HCT116 (cell line): ENCODE measurements at regions not wholly inside any gene's neighbourhood (a gene's known extent, or its start where the extent isn't known, plus 50 kb on each side); places are given as distances from the start of the nearest gene placed in this dataset.

Experiments used
- ATAC-seq: fragments of 200-7000 bp; cut with Tn5 transposase; 2 replicates; pipeline ENCODE4 v1.9.1; 2020; ENCODE audit warnings: mild to moderate bottlenecking, moderate library complexity
- BruUV-seq: library from RNA; stranded (reverse); fragments of 400-500 nt; replicated peaks from 2 replicates; lab custom pipeline; 2021; lab: Mats Ljungman, UMichigan
- CTCF ChIA-PET: fragments of 300-600 bp; sonication (Branson Sonifier 250); formaldehyde crosslinking; loops from one replicate; lab custom pipeline; 2021; ENCODE audit warnings: antibody characterized with exemption; lab: Charles Lee
- POLR2A ChIA-PET: fragments of 300-600, 350-600 bp; sonication (Branson Sonifier 250); formaldehyde crosslinking; loops from one replicate; lab custom pipeline; 2021; ENCODE audit warnings: antibody characterized with exemption; lab: Charles Lee
- RAD21 ChIA-PET, 2 experiments: fragments of 300-600 bp; sonication (Branson Sonifier 250); formaldehyde crosslinking; loops; one replicate each; lab custom pipeline; 2023; ENCODE audit warnings: low total read pairs in 2 of 2; ENCODE audit not compliant: uncharacterized antibody in 2 of 2, unreplicated experiment in 2 of 2, low non-redundant PET in 1 of 2; lab: Charles Lee
- DNase-seq: peaks from one replicate; pipeline ENCODE4 v3.0.0-alpha.2; 2010; ENCODE audit warnings: low read depth, low spot score
- H2AFZ ChIP-seq: fragments of 200-600 bp; shearing (Covaris generic), sonication (generic); 2 replicates; pipeline ENCODE4 v1.6.1; 2017; ENCODE audit warnings: low read depth, mixed run types, mixed read lengths, antibody characterized with exemption, low read length; ENCODE audit not compliant: poor library complexity, severe bottlenecking
- H3K27ac ChIP-seq: 2 replicates; pipeline ENCODE4 v1.5.1; 2012; ENCODE audit warnings: low read depth, low read length
- H3K27me3 ChIP-seq: fragments of 200-600 bp; sonication (generic); 2 replicates; pipeline ENCODE4 v1.6.1; 2016; ENCODE audit warnings: mixed run types, low read length, mixed read lengths; ENCODE audit not compliant: insufficient read depth
- H3K36me3 ChIP-seq, 2 experiments: fragments of 200-500 bp in 1 of 2; fragments of 200-600 bp in 1 of 2; sonication (Bioruptor generic) in 1 of 2; sonication (generic) in 1 of 2; 2 replicates each; pipeline versions ENCODE4 v1.5.1 to v1.6.1; 2014 to 2016; ENCODE audit warnings: low read length in 2 of 2, inconsistent platforms in 1 of 2, mixed read lengths in 1 of 2, mixed run types in 1 of 2; ENCODE audit not compliant: insufficient read depth in 2 of 2, control insufficient read depth in 1 of 2
- H3K4me1 ChIP-seq, 2 experiments: fragments of 200-600 bp in 1 of 2; sonication (generic) in 1 of 2; 2 replicates each; pipeline versions ENCODE4 v1.5.1 to v1.6.1; 2012 to 2017; ENCODE audit warnings: low read length in 2 of 2, inconsistent platforms in 1 of 2, mild to moderate bottlenecking in 1 of 2, mixed read lengths in 1 of 2, mixed run types in 1 of 2, moderate library complexity in 1 of 2; ENCODE audit not compliant: insufficient read depth in 2 of 2, control insufficient read depth in 1 of 2
- H3K4me2 ChIP-seq: fragments of 200-600 bp; sonication (generic); 2 replicates; pipeline ENCODE4 v1.6.1; 2017; ENCODE audit warnings: mixed run types, low read length, mixed read lengths
- H3K4me3 ChIP-seq, 2 experiments: fragments of 200-600 bp in 1 of 2; sonication (generic) in 1 of 2; replicated peaks in 1 of 2; 2 replicates each; pipeline ENCODE4 v1.5.1; 2011 to 2016; ENCODE audit warnings: low read length in 2 of 2, control low read depth in 1 of 2, low read depth in 1 of 2, mild to moderate bottlenecking in 1 of 2, mixed read lengths in 1 of 2, mixed run types in 1 of 2
- H3K79me2 ChIP-seq: fragments of 200-600 bp; sonication (generic); 2 replicates; pipeline ENCODE4 v1.6.1; 2017; ENCODE audit warnings: mild to moderate bottlenecking, mixed run types, low read length, moderate library complexity, mixed read lengths; ENCODE audit not compliant: insufficient read depth
- H3K9ac ChIP-seq: fragments of 200-600 bp; sonication (generic); 2 replicates; pipeline ENCODE4 v1.6.1; 2016; ENCODE audit warnings: low read length, mixed read lengths
- H3K9me2 ChIP-seq: fragments of 200-600 bp; sonication (generic), shearing (Covaris generic); 2 replicates; pipeline ENCODE4 v1.6.1; 2017; ENCODE audit warnings: mixed run types, mild to moderate bottlenecking, moderate library complexity; ENCODE audit not compliant: insufficient read depth
- H3K9me3 ChIP-seq, 2 experiments: fragments of 200-500 bp in 1 of 2; fragments of 200-600 bp in 1 of 2; sonication (Bioruptor generic) in 1 of 2; sonication (generic) in 1 of 2; 2 replicates each; pipeline ENCODE4 v1.6.1; 2014 to 2017; ENCODE audit warnings: low read length in 2 of 2, mixed read lengths in 2 of 2, inconsistent platforms in 1 of 2, low read depth in 1 of 2, mild to moderate bottlenecking in 1 of 2, mixed run types in 1 of 2, moderate library complexity in 1 of 2; ENCODE audit not compliant: control insufficient read depth in 1 of 2, insufficient read depth in 1 of 2
- H4K20me1 ChIP-seq: fragments of 200-600 bp; sonication (generic), shearing (Covaris generic); 2 replicates; pipeline ENCODE4 v1.6.1; 2017; ENCODE audit warnings: mixed run types, mild to moderate bottlenecking, moderate library complexity; ENCODE audit not compliant: insufficient read depth
- ATF3 ChIP-seq: IDR thresholded peaks from 2 replicates; pipeline ENCODE4 v1.6.1; 2012
- CBX3 ChIP-seq: IDR thresholded peaks from 2 replicates; pipeline ENCODE4 v1.6.1; 2012; ENCODE audit warnings: low read depth
- EGR1 ChIP-seq: IDR thresholded peaks from 2 replicates; pipeline ENCODE4 v1.6.1; 2012; ENCODE audit warnings: low read depth
- EZH2 ChIP-seq: fragments of 200-600 bp; sonication (generic); IDR thresholded peaks from 2 replicates; pipeline ENCODE4 v1.6.1; 2017; ENCODE audit warnings: antibody characterized with exemption, mixed run types
- EZH2phosphoT487 ChIP-seq: fragments of 200-600 bp; IDR thresholded peaks from 2 replicates; pipeline ENCODE4 v1.6.1; 2018; ENCODE audit warnings: antibody characterized with exemption, borderline replicate concordance
- FOSL1 ChIP-seq: IDR thresholded peaks from 2 replicates; pipeline ENCODE4 v1.6.1; 2012; ENCODE audit warnings: low read depth
- JUND ChIP-seq: IDR thresholded peaks from 2 replicates; pipeline ENCODE4 v1.6.1; 2012
- MAX ChIP-seq: IDR thresholded peaks from 2 replicates; pipeline ENCODE4 v1.6.1; 2012
- POLR2AphosphoS5 ChIP-seq: IDR thresholded peaks from 2 replicates; pipeline ENCODE4 v1.6.1; 2011; ENCODE audit warnings: mild to moderate bottlenecking, low read depth, low read length, moderate library complexity
- RAD21 ChIP-seq: IDR thresholded peaks from 2 replicates; pipeline ENCODE4 v1.6.1; 2012; ENCODE audit warnings: low read depth, mild to moderate bottlenecking
- REST ChIP-seq: IDR thresholded peaks from 2 replicates; pipeline ENCODE4 v1.6.1; 2012; ENCODE audit warnings: low read depth
- SIN3A ChIP-seq: IDR thresholded peaks from 2 replicates; pipeline ENCODE4 v1.6.1; 2012; ENCODE audit warnings: low read depth
- SP1 ChIP-seq: IDR thresholded peaks from 2 replicates; pipeline ENCODE4 v1.6.1; 2012; ENCODE audit warnings: low read depth
- SRF ChIP-seq: IDR thresholded peaks from 2 replicates; pipeline ENCODE4 v1.6.1; 2012; ENCODE audit warnings: low read depth
- TCF7L2 ChIP-seq: IDR thresholded peaks from 2 replicates; pipeline ENCODE4 v1.7.0; 2011; ENCODE audit warnings: borderline replicate concordance, inconsistent platforms; ENCODE audit not compliant: insufficient read depth, insufficient read length; ENCODE audit errors: extremely low read depth
- ZNF274 ChIP-seq: fragments of 200-500 bp; sonication (Bioruptor generic); IDR thresholded peaks from 2 replicates; pipeline ENCODE4 v1.6.1; 2014; ENCODE audit warnings: mild to moderate bottlenecking, low read depth, low read length, inconsistent platforms
- intact Hi-C: fragments of 100-400 bp; cut with micrococcal nuclease; formaldehyde crosslinking; loops from 2 replicates; pipeline ENCODE4 v1.10.0; 2022

- no peak for TF ChIP-seq SRF
- H2AFZ ChIP-seq, result peak overlapping the region; percentile 23
These were observed 81.2 kb upstream of the ATP2B1 start for GRCh38 chr12:89789862-89790261.

GRCh38 chr12:89787763-89788162 is 79.1 kb upstream of the ATP2B1 start:
- DNase-seq (no peak), ATAC-seq (no peak)
- H3K36me3 ChIP-seq, result no peaks in the 10 kb centered on the region
- CTCF ChIA-PET, result no interaction called here
- intact Hi-C loops, result no loop called here
- no peak for TF ChIP-seq EGR1
- no peak for TF ChIP-seq MAX
- no peak for TF ChIP-seq ATF3
- no peak for TF ChIP-seq CBX3
- TF ChIP-seq ZNF274, result no peak
- TF ChIP-seq REST, result no peak
- TF ChIP-seq POLR2AphosphoS5, result no peak
- TF ChIP-seq SIN3A, result no peak
- TF ChIP-seq RAD21, result no peak
- no peak for TF ChIP-seq EZH2
- TF ChIP-seq JUND, result no peak
- no peak for TF ChIP-seq EZH2phosphoT487
- no peak for TF ChIP-seq TCF7L2
- TF ChIP-seq FOSL1, result no peak
- no peak for TF ChIP-seq SP1
- H3K79me2 ChIP-seq, result no peaks in the 10 kb centered on the region
- no peak overlapping the region for H3K4me3 ChIP-seq
- H4K20me1 ChIP-seq, result no peaks in the 10 kb centered on the region
- no peaks in the 10 kb centered on the region for H3K9me2 ChIP-seq
- H3K4me2 ChIP-seq, result no peak overlapping the region
- POLR2A ChIA-PET, result no interaction called here
- H3K27ac ChIP-seq, result no peak overlapping the region
- H3K27me3 ChIP-seq, result no peaks in the 10 kb centered on the region
- H3K9me3 ChIP-seq, result no peaks in the 10 kb centered on the region; a peak in 1 of 4 replicates
- no TSS peak for BruUV-seq
- H3K4me1 ChIP-seq, result no peaks in the 10 kb centered on the region
- no peak overlapping the region for H2AFZ ChIP-seq
- RAD21 ChIA-PET, result no interaction called here
- H3K9ac ChIP-seq, result no peak overlapping the region

More at GRCh38 chr12:89789862-89790261, 81.2 kb upstream of the ATP2B1 start:
- ChIA-PET CTCF (no interaction called here), POLR2A (no interaction called here), RAD21 (no interaction called here)
- H3K9ac ChIP-seq, result no peak overlapping the region
- DNase-seq (no peak), ATAC-seq (no peak)
- no peaks in the 10 kb centered on the region for H3K4me1 ChIP-seq
- BruUV-seq, result no TSS peak
- H3K27me3 ChIP-seq, result no peaks in the 10 kb centered on the region
- intact Hi-C loops, result no loop called here
- no peaks in the 10 kb centered on the region for H3K36me3 ChIP-seq
- no peaks in the 10 kb centered on the region for H4K20me1 ChIP-seq
- no peak overlapping the region for H3K4me2 ChIP-seq
- H3K4me3 ChIP-seq, result no peak overlapping the region
- no peaks in the 10 kb centered on the region; a peak in 1 of 4 replicates for H3K9me3 ChIP-seq
- H3K27ac ChIP-seq, result no peak overlapping the region
- no peaks in the 10 kb centered on the region for H3K79me2 ChIP-seq
- no peaks in the 10 kb centered on the region for H3K9me2 ChIP-seq
